Astrocyte (in vitro differentiated cells and primary cell): ENCODE measurements at regions not wholly inside any gene's neighbourhood (a gene's known extent, or its start where the extent isn't known, plus 50 kb on each side); places are given as distances from the start of the nearest gene placed in this dataset.

ENCODE experiments used
- CTCF ChIP-seq: IDR thresholded peaks from 2 replicates; pipeline ENCODE4 v1.5.1; 2011; ENCODE audit warnings: low read depth, mild to moderate bottlenecking, inconsistent platforms, low read length, moderate library complexity; ENCODE audit not compliant: insufficient read depth
- EZH2 ChIP-seq: IDR thresholded peaks from 2 replicates; pipeline ENCODE4 v1.6.1; 2012; ENCODE audit warnings: mild to moderate bottlenecking, low read length, inconsistent platforms; ENCODE audit not compliant: insufficient read depth

GRCh38 chr9:19615036-19615624 is 173.7 kb downstream of the SLC24A2 start:
- TF ChIP-seq CTCF = no peak
- no peak for TF ChIP-seq EZH2
